Urinary bladder (tissue), 3 donors: ENCODE measurements at regions not wholly inside any gene's neighbourhood (a gene's known extent, or its start where the extent isn't known, plus 50 kb on each side); places are given as distances from the start of the nearest gene placed in this dataset.
A peak's percentile ranks its signal among the peaks of the same experiment; 100 is the strongest.

Experiments used
- DNase-seq: peaks from one replicate; pipeline ENCODE4 v3.0.0-alpha.2; 2015; ENCODE audit errors: extremely low spot score
- H3K27ac ChIP-seq: one replicate; pipeline ENCODE4 v1.5.1; 2013; ENCODE audit warnings: low read depth, mild to moderate bottlenecking, moderate library complexity
- H3K36me3 ChIP-seq: one replicate; pipeline ENCODE4 v1.6.1; 2013; ENCODE audit warnings: mild to moderate bottlenecking, moderate library complexity; ENCODE audit not compliant: insufficient read depth
- H3K4me1 ChIP-seq: one replicate; pipeline ENCODE4 v1.6.1; 2013; ENCODE audit warnings: mild to moderate bottlenecking, moderate library complexity; ENCODE audit not compliant: insufficient read depth
- H3K4me3 ChIP-seq: one replicate; pipeline ENCODE4 v1.5.1; 2013; ENCODE audit warnings: low read depth, low read length
- WGBS: extraction: QIAGEN DNeasy Blood & Tissue Kit; methylation state at CpG from one replicate; pipeline ENCODE4 v1.1.7; 2013; 5-methylcytosine and 5-hydroxymethylcytosine counted together
- donor health status: healthy with polysubstance abuse.
- donor health status: healthy.

GRCh38 chr10:71138166-71138830 is 74.1 kb upstream of the UNC5B start:
- H3K27ac ChIP-seq: no peak overlapping the region
- no peak for DNase-seq
- no peaks in the 10 kb centered on the region for H3K4me1 ChIP-seq
- 40% methylated on average over 14 of the region's 14 CpGs for WGBS
- H3K36me3 ChIP-seq: no peaks in the 10 kb centered on the region
- H3K4me3 ChIP-seq: no peak overlapping the region

- Histone ChIP-seq H3K4me1 (no peaks in the 10 kb centered on the region), H3K36me3 (no peaks in the 10 kb centered on the region), H3K4me3 (no peak overlapping the region), H3K27ac (no peak overlapping the region)
- WGBS: 94% methylated on average over 4 of the region's 4 CpGs
- no peak for DNase-seq
Observed at GRCh38 chr10:71141528-71141927, 70.8 kb upstream of the UNC5B start.

GRCh38 chr10:71143170-71143569 is 69.2 kb upstream of the UNC5B start:
- H3K27ac ChIP-seq: no peak overlapping the region
- no peaks in the 10 kb centered on the region for H3K36me3 ChIP-seq
- H3K4me3 ChIP-seq: no peak overlapping the region
- no peak for DNase-seq
- WGBS: 84% methylated on average over 5 of the region's 5 CpGs
- H3K4me1 ChIP-seq: no peaks in the 10 kb centered on the region

GRCh38 chr10:71143610-71144009 is 68.8 kb upstream of the UNC5B start:
- WGBS: 93% methylated on average over 4 of the region's 4 CpGs
- Histone ChIP-seq H3K27ac (no peak overlapping the region), H3K36me3 (no peaks in the 10 kb centered on the region), H3K4me3 (no peak overlapping the region), H3K4me1 (no peaks in the 10 kb centered on the region)
- no peak for DNase-seq

GRCh38 chr10:71144824-71145223 is 67.5 kb upstream of the UNC5B start:
- no peak overlapping the region for H3K27ac ChIP-seq
- DNase-seq: no peak
- WGBS: 94% methylated on average over 4 of the region's 4 CpGs
- no peak overlapping the region for H3K4me3 ChIP-seq
- no peaks in the 10 kb centered on the region for H3K36me3 ChIP-seq
- no peaks in the 10 kb centered on the region for H3K4me1 ChIP-seq

GRCh38 chr10:71145352-71145945 is 66.9 kb upstream of the UNC5B start:
- no peak overlapping the region for H3K27ac ChIP-seq
- no peak for DNase-seq
- WGBS: 86% methylated on average over 3 of the region's 3 CpGs

GRCh38 chr10:71150796-71151195 is 61.6 kb upstream of the UNC5B start:
- WGBS: 84% methylated on average over 2 of the region's 2 CpGs
- H3K4me3 ChIP-seq: no peak overlapping the region
- H3K36me3 ChIP-seq: no peaks in the 10 kb centered on the region
- no peaks in the 10 kb centered on the region for H3K4me1 ChIP-seq
- DNase-seq: no peak
- no peak overlapping the region for H3K27ac ChIP-seq

More at GRCh38 chr10:71145352-71145945, 66.9 kb upstream of the UNC5B start:
- Histone ChIP-seq H3K36me3 (no peaks in the 10 kb centered on the region), H3K4me3 (no peak overlapping the region), H3K4me1 (no peaks in the 10 kb centered on the region)

- WGBS: 61% methylated on average over 2 of the region's 2 CpGs
- H3K4me1 ChIP-seq: no peaks in the 10 kb centered on the region
- no peaks in the 10 kb centered on the region for H3K36me3 ChIP-seq
- H3K27ac ChIP-seq: no peak overlapping the region
- no peak overlapping the region for H3K4me3 ChIP-seq
- DNase-seq: no peak
Observed at GRCh38 chr10:71152043-71152442, 60.3 kb upstream of the UNC5B start.

- Histone ChIP-seq H3K36me3 (no peaks in the 10 kb centered on the region), H3K27ac (no peak overlapping the region), H3K4me3 (no peak overlapping the region), H3K4me1 (no peaks in the 10 kb centered on the region)
- DNase-seq: no peak
- 39% methylated on average over 2 of the region's 2 CpGs for WGBS
Observed at GRCh38 chr10:71156436-71156835, 55.9 kb upstream of the UNC5B start.

- H3K36me3 ChIP-seq: no peaks in the 10 kb centered on the region
- WGBS: 79% methylated on average over 1 of the region's 1 CpG
- H3K27ac ChIP-seq: no peak overlapping the region
- no peak overlapping the region for H3K4me3 ChIP-seq
- no peak for DNase-seq
- H3K4me1 ChIP-seq: no peaks in the 10 kb centered on the region
Observed at GRCh38 chr10:71157435-71157834, 54.9 kb upstream of the UNC5B start.

- Histone ChIP-seq H3K36me3 (no peaks in the 10 kb centered on the region), H3K27ac (no peak overlapping the region), H3K4me1 (no peaks in the 10 kb centered on the region), H3K4me3 (no peak overlapping the region)
- no peak for DNase-seq
Observed at GRCh38 chr10:71158251-71158650, 54.1 kb upstream of the UNC5B start.

GRCh38 chr10:71158902-71159301 is 53.5 kb upstream of the UNC5B start:
- H3K36me3 ChIP-seq: no peaks in the 10 kb centered on the region
- H3K27ac ChIP-seq: no peak overlapping the region
- 87% methylated on average over 2 of the region's 2 CpGs for WGBS
- H3K4me1 ChIP-seq: no peaks in the 10 kb centered on the region
- H3K4me3 ChIP-seq: no peak overlapping the region
- no peak for DNase-seq

- no peak for DNase-seq
- WGBS: 91% methylated on average over 5 of the region's 5 CpGs
- no peaks in the 10 kb centered on the region for H3K4me1 ChIP-seq
- no peak overlapping the region for H3K4me3 ChIP-seq
- H3K36me3 ChIP-seq: no peaks in the 10 kb centered on the region
- no peak overlapping the region for H3K27ac ChIP-seq
Observed at GRCh38 chr10:71159892-71160291, 52.5 kb upstream of the UNC5B start.

- H3K27ac ChIP-seq: no peak overlapping the region
- no peak overlapping the region for H3K4me3 ChIP-seq
- peak; percentile 4 for DNase-seq
- 62% methylated on average over 4 of the region's 4 CpGs for WGBS
- no peaks in the 10 kb centered on the region for H3K36me3 ChIP-seq
- no peaks in the 10 kb centered on the region for H3K4me1 ChIP-seq
Observed at GRCh38 chr10:71161425-71161824, 50.9 kb upstream of the UNC5B start.
